ENCODE measurements at regions not wholly inside any gene's neighbourhood (a gene's known extent, or its start where the extent isn't known, plus 50 kb on each side); places are given as distances from the start of the nearest gene placed in this dataset.

GRCh38 chr7:132029369-132030085, 473.1 kb upstream of the PODXL start:
- Histone ChIP-seq H4K20me1 (ENCODE audit: insufficient read depth, low read length) (no peaks in the 10 kb centered on the region), H3K18ac (ENCODE audit: low read depth, low read length) (no peak overlapping the region), H4K91ac (ENCODE audit: insufficient read depth, low read depth, low read length) (no peak overlapping the region), H3K4me1 (ENCODE audit: control insufficient read depth, insufficient read depth, low read length) (no peaks in the 10 kb centered on the region), H2BK15ac (ENCODE audit: low read depth, low read length) (no peak overlapping the region), H3K36me3 (ENCODE audit: control insufficient read depth, insufficient read depth, low read length) (no peaks in the 10 kb centered on the region), H3K4ac (ENCODE audit: low read depth, low read length) (no peak overlapping the region), H3K27ac (ENCODE audit: insufficient read depth, low read length) (no peak overlapping the region), H3K14ac (replicated peaks; ENCODE audit: low read depth, low read length) (no peak overlapping the region), H3K4me3 (ENCODE audit: insufficient read depth, low read depth, low read length) (no peak overlapping the region), H3K23ac (ENCODE audit: low read depth, low read length) (no peak overlapping the region), H2BK120ac (ENCODE audit: low read depth, low read length) (no peak overlapping the region), H2AFZ (replicated peaks; ENCODE audit: low read length, poor library complexity) (no peak overlapping the region), H3K9me1 (ENCODE audit: insufficient read depth, low read length) (no peaks in the 10 kb centered on the region), H3K79me1 (ENCODE audit: low read depth in 1 of 2, low read length in 2 of 2) (no peaks in the 10 kb centered on the region), H4K8ac (ENCODE audit: low read depth in 2 of 2, low read length in 2 of 2) (no peak overlapping the region), H2AK9ac (replicated peaks; ENCODE audit: low read depth, low read length, poor library complexity) (no peak overlapping the region), H2AK5ac (ENCODE audit: low read depth, low read length) (no peak overlapping the region), H3K27me3 (ENCODE audit: control insufficient read depth, insufficient read depth, low read length) (no peaks in the 10 kb centered on the region), H2BK5ac (ENCODE audit: low read depth, low read length, poor library complexity, severe bottlenecking) (no peak overlapping the region), H3K4me2 (ENCODE audit: low read depth, low read length) (no peak overlapping the region), H3K56ac (ENCODE audit: extremely low read depth, insufficient read depth, low read length) (no peak overlapping the region), H3K9me3 (ENCODE audit: control insufficient read depth, insufficient read depth, low read length) (no peaks in the 10 kb centered on the region), H2BK20ac (ENCODE audit: low read depth, low read length) (no peak overlapping the region), H3K9ac (ENCODE audit: low read depth, low read length) (no peak overlapping the region), H4K5ac (ENCODE audit: low read depth, low read length) (no peak overlapping the region)
- intact Hi-C loops (cut with micrococcal nuclease) (no loop called here), in situ Hi-C loops (cut with MboI; ENCODE audit: low sequenced_read_pairs) (no loop called here), dilution Hi-C loops (cut with HindIII; ENCODE audit: low sequenced_read_pairs, unreplicated experiment) (no loop called here)
- TF ChIP-seq, protein P1, sequence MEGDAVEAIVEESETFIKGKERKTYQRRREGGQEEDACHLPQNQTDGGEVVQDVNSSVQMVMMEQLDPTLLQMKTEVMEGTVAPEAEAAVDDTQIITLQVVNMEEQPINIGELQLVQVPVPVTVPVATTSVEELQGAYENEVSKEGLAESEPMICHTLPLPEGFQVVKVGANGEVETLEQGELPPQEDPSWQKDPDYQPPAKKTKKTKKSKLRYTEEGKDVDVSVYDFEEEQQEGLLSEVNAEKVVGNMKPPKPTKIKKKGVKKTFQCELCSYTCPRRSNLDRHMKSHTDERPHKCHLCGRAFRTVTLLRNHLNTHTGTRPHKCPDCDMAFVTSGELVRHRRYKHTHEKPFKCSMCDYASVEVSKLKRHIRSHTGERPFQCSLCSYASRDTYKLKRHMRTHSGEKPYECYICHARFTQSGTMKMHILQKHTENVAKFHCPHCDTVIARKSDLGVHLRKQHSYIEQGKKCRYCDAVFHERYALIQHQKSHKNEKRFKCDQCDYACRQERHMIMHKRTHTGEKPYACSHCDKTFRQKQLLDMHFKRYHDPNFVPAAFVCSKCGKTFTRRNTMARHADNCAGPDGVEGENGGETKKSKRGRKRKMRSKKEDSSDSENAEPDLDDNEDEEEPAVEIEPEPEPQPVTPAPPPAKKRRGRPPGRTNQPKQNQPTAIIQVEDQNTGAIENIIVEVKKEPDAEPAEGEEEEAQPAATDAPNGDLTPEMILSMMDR (conservative IDR thresholded peaks at IDR 0.05; ENCODE audit: low read depth, low read length) = no peak
- TF ChIP-seq NFE2L2 (IDR thresholded peaks at IDR 0.05; ENCODE audit: low read depth, low read length) (no peak), RFX5 (IDR thresholded peaks at IDR 0.05; ENCODE audit: low read depth, low read length) (no peak)
- POLR2A ChIA-PET (ENCODE audit: unreplicated experiment) = no interaction called here
- BruUV-seq (replicated peaks) = no TSS peak
- ATAC-seq (ENCODE audit: low read depth) = no peak
- CTCF ChIA-PET = no interaction called here
- WGBS, 2 experiments (ENCODE audit: extremely low coverage in 2 of 2, insufficient read length in 1 of 2) = no CpG with 5 or more reads among the region's 6 CpGs
- no peak for DNase-seq

Measured in IMR-90 (cell line).